Retinal pigment epithelial cell (primary cell): ENCODE measurements at regions not wholly inside any gene's neighbourhood (a gene's known extent, or its start where the extent isn't known, plus 50 kb on each side); places are given as distances from the start of the nearest gene placed in this dataset.

Source experiments
- DNase-seq: peaks from one replicate; pipeline ENCODE4 v3.0.0-alpha.2; 2010; ENCODE audit warnings: low read depth
- H3K4me3 ChIP-seq: 2 replicates; pipeline ENCODE4 v1.5.1; 2011; ENCODE audit warnings: mild to moderate bottlenecking, low read length, control low read depth, moderate library complexity
- TF ChIP-seq, protein P1 (sequence below): conservative IDR thresholded peaks from 2 replicates; pipeline ENCODE4 v1.5.1; 2011; ENCODE audit warnings: low read depth, low read length, control low read depth, inconsistent platforms

DNA sequence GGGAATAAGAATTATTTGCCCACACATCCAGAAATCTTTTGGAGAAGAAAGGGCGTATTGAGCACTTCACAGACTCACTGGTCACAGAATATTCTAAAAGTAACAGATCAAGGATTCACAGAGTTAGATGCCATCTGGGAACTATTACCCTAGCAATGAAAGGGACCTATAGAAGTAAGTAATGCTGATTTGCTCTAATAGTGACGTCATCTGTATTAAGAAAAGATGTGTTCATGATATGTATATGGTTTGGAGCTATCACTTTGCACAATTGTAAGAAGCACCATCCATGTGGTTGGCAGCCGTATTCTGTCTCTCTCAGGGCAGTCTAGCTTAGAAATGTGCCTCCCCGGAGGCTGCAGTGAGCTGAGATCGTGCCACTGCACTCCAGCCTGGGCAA lies 52.8 kb upstream of the SV2C start:
- no peak for DNase-seq
- TF ChIP-seq, protein P1, sequence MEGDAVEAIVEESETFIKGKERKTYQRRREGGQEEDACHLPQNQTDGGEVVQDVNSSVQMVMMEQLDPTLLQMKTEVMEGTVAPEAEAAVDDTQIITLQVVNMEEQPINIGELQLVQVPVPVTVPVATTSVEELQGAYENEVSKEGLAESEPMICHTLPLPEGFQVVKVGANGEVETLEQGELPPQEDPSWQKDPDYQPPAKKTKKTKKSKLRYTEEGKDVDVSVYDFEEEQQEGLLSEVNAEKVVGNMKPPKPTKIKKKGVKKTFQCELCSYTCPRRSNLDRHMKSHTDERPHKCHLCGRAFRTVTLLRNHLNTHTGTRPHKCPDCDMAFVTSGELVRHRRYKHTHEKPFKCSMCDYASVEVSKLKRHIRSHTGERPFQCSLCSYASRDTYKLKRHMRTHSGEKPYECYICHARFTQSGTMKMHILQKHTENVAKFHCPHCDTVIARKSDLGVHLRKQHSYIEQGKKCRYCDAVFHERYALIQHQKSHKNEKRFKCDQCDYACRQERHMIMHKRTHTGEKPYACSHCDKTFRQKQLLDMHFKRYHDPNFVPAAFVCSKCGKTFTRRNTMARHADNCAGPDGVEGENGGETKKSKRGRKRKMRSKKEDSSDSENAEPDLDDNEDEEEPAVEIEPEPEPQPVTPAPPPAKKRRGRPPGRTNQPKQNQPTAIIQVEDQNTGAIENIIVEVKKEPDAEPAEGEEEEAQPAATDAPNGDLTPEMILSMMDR, result no peak
- H3K4me3 ChIP-seq, result no peak overlapping the region

DNA sequence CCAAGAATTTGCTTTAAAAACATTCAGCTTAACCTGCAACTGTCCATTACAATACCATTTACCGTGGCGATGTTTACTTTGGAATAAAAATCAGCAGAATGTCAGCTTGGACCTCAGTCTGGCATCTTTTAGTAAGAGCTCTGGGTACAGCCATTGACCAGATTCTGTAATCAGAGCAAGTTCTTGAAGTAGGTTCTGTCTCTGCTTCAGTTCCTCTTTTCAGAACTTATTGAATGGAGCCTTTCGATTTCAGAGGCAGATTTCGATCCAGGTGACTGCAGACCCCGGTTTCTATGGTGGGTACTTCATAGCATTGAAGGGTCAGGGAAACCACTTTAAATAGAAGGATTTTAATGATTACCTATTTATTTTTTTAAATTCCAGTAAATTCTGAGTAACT lies 53.4 kb upstream of the SV2C start:
- no peak overlapping the region for H3K4me3 ChIP-seq
- TF ChIP-seq, protein P1, result no peak
- DNase-seq, result no peak

DNA sequence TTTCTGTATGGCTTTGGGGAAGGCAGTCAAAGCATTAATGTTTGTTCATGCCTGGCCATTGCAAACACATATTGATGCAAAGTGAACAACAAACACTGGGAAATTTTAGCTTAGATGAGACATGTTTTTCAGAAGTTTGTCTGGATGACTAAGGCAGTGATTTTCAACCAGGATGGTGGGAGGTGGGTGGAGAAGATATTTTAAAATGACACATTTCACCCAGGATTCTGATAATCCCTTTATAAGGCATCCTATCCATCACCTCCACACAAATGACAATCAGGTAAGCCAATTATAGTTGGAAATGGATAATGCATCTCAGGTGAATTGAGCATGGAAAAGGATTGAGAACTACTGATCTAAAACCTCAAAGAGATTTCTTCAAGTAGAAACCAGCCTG lies 57.4 kb upstream of the SV2C start:
- H3K4me3 ChIP-seq, result no peak overlapping the region
- TF ChIP-seq, protein P1, result no peak
- no peak for DNase-seq

DNA sequence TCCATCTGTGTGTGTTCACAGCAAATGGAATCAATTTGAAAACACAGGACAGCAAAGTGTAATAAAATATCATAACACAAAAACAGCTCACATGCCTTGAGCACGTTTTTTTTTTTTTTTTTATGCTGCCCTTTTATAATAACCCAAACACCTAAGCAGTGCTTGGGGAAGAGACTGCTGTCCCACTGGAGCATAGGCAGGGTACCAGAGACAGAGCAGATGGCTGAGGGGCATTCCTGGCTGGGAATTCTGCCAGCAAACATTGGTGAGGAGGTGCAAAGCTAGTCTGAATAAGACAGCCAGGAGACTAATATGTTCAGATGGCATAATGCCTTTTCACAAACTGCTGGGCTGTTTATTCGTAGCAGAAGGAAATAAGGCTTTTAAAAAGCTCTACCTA lies 58.1 kb upstream of the SV2C start:
- no peak overlapping the region for H3K4me3 ChIP-seq
- DNase-seq, result no peak
- TF ChIP-seq, protein P1, result no peak

DNA sequence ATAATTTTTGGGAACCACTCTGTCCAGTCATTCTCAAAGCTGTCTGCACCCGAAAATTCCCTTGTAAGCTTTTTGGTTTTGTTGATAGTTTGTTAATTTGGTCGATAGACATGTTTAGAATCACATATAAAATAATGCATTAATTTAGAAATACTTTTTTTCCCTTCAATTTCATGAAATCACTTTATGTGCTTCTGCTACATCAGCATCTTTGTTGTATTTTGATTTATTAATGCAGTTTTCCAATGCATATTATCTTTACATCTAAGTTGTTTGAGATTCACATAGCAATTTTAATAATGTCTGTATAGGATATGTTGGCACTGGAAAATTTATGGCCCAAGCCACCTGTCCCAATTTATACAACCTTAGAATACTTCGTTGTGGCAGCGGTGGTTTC lies 60.6 kb upstream of the SV2C start:
- TF ChIP-seq, protein P1, result no peak
- no peak for DNase-seq
- H3K4me3 ChIP-seq, result no peak overlapping the region

DNA sequence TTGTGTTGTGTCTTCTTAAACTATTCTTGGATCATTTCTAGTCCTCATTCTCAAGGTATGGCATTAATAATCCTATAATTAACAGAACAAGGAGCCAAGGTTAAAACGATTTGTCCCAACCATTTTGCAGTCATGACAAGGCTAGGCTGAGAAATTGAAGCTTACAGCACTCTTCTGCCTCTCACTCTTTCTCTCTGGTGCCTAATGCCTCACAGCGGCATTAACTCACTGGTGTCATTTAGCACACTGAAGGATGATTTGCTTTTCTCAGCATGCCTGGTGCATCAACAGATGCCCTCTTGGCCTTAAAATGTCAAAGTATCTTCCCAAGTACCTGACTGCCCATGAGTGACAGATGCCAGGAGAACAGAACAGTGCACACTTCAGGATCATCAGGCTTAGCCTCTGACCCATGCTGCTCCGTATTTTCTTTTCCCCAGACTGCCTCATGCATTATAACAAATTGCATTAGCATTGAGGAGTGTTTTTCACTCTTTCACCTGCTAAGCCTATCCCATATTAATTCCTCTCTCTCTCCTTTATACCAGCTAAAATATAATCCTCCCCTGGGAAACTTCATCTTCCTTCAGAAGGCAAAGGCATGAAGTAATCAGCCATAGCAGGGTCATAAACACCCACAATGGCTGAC lies 61.1 kb upstream of the SV2C start:
- no peak for DNase-seq
- H3K4me3 ChIP-seq, result no peak overlapping the region
- TF ChIP-seq, protein P1, result no peak

DNA sequence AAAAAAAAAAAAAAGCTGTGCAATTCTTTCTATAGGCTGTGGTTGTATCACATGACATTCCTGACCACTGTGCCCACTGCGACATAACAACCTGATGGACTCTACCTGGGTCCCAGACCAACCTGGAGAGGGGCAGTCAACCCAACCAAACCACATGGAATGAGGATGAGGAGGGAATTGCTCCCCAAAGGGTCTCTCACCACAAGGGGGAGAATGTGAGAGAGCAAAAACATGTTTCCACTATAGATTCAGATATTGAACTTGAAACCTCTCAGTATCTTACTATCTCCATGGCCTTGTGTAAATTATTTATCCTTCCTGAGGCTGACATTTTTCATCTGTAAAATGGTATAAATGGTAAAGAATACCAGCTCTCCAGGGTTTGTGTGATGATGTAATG lies 66.9 kb upstream of the SV2C start:
- TF ChIP-seq, protein P1, result peak; percentile 10

More for the DNA sequence above, 66.9 kb upstream of the SV2C start:
- no peak overlapping the region for H3K4me3 ChIP-seq
- no peak for DNase-seq
